Loucy (cell line): ENCODE measurements at regions not wholly inside any gene's neighbourhood (a gene's known extent, or its start where the extent isn't known, plus 50 kb on each side); places are given as distances from the start of the nearest gene placed in this dataset.

Experiments
- EZH2phosphoT487 ChIP-seq: fragments of 200-600 bp; IDR thresholded peaks from 2 replicates; pipeline ENCODE4 v1.6.1; 2018; ENCODE audit warnings: antibody characterized with exemption, mild to moderate bottlenecking, moderate library complexity, borderline replicate concordance
- TF ChIP-seq, protein P1 (sequence below): fragments of 200-600 bp; sonication (generic); conservative IDR thresholded peaks from 2 replicates; pipeline ENCODE4 v1.5.1; 2014; ENCODE audit warnings: mild to moderate bottlenecking, antibody characterized with exemption, low read length

DNA sequence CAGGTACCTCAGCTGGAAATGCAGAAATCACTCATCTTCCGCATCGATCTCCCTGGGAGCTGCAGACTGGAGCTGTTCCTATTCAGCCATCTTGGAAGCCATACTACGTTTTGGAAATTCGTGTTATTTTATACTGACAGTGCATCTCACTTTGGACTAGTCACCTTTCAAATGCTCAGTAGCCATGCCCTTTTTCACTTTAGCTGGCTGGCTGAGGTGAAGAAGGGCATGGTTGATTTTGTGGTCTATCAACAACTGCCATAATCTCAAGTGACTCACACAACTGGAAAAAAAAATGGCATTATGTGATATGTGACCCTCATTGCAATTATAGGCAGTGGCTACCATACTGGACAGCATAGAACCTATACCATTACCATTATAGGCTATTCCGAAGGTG, 100.5 kb downstream of the CCDC71L start:
- TF ChIP-seq, protein P1, sequence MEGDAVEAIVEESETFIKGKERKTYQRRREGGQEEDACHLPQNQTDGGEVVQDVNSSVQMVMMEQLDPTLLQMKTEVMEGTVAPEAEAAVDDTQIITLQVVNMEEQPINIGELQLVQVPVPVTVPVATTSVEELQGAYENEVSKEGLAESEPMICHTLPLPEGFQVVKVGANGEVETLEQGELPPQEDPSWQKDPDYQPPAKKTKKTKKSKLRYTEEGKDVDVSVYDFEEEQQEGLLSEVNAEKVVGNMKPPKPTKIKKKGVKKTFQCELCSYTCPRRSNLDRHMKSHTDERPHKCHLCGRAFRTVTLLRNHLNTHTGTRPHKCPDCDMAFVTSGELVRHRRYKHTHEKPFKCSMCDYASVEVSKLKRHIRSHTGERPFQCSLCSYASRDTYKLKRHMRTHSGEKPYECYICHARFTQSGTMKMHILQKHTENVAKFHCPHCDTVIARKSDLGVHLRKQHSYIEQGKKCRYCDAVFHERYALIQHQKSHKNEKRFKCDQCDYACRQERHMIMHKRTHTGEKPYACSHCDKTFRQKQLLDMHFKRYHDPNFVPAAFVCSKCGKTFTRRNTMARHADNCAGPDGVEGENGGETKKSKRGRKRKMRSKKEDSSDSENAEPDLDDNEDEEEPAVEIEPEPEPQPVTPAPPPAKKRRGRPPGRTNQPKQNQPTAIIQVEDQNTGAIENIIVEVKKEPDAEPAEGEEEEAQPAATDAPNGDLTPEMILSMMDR, result no peak
- no peak for TF ChIP-seq EZH2phosphoT487
